Chondrocyte (in vitro differentiated cells): ENCODE measurements at regions not wholly inside any gene's neighbourhood (a gene's known extent, or its start where the extent isn't known, plus 50 kb on each side); places are given as distances from the start of the nearest gene placed in this dataset.

Experiments
- DNase-seq: peaks from one replicate; pipeline ENCODE4 v3.0.0; 2021; ENCODE audit warnings: mixed read lengths, low spot score
- H3K27ac Mint-ChIP-seq: one replicate; pipeline ENCODE4 v1.8.0; 2021; ENCODE audit warnings: mild to moderate bottlenecking, moderate library complexity, mixed read lengths; ENCODE audit not compliant: unreplicated experiment
- H3K27me3 Mint-ChIP-seq: 2 replicates; pipeline ENCODE4 v1.8.0; 2021; ENCODE audit warnings: low read depth, mixed read lengths
- H3K36me3 Mint-ChIP-seq: 2 replicates; pipeline ENCODE4 v1.8.0; 2021; ENCODE audit warnings: low read depth, mixed read lengths
- H3K4me1 Mint-ChIP-seq: 2 replicates; pipeline ENCODE4 v1.8.0; 2021; ENCODE audit warnings: low read depth, mild to moderate bottlenecking, mixed read lengths
- H3K4me3 Mint-ChIP-seq: one replicate; pipeline ENCODE4 v1.8.0; 2021; ENCODE audit warnings: mild to moderate bottlenecking, moderate library complexity, mixed read lengths; ENCODE audit not compliant: unreplicated experiment
- H3K9me3 Mint-ChIP-seq: 2 replicates; pipeline ENCODE4 v1.8.0; 2021; ENCODE audit warnings: low read depth, mixed read lengths
- CTCF ChIP-seq: fragments of 200-600 bp; sonication (generic); IDR thresholded peaks from 2 replicates; pipeline ENCODE4 v1.5.0; 2021; ENCODE audit warnings: antibody characterized with exemption, mild to moderate bottlenecking, moderate library complexity

- TF ChIP-seq CTCF: no peak
- Mint-ChIP-seq H3K27me3 (no peaks in the 10 kb centered on the region), H3K9me3 (peaks cover 4% of the 10 kb centered on the region), H3K27ac (no peak overlapping the region), H3K4me3 (no peak overlapping the region), H3K4me1 (peaks cover 21% of the 10 kb centered on the region), H3K36me3 (no peaks in the 10 kb centered on the region)
- no peak for DNase-seq
These were observed 873.3 kb upstream of the SOX9 start for GRCh38 chr17:71247441-71248015.

- no peak for DNase-seq
- no peak for TF ChIP-seq CTCF
- no peaks in the 10 kb centered on the region for H3K36me3 Mint-ChIP-seq
- no peaks in the 10 kb centered on the region for H3K27me3 Mint-ChIP-seq
- no peak overlapping the region for H3K27ac Mint-ChIP-seq
- no peak overlapping the region for H3K4me3 Mint-ChIP-seq
- no peaks in the 10 kb centered on the region for H3K9me3 Mint-ChIP-seq
- peaks cover 16% of the 10 kb centered on the region for H3K4me1 Mint-ChIP-seq
These were observed 869.5 kb upstream of the SOX9 start for GRCh38 chr17:71251276-71251675.

GRCh38 chr17:71251951-71252350, 868.9 kb upstream of the SOX9 start:
- H3K9me3 Mint-ChIP-seq: no peaks in the 10 kb centered on the region
- no peak overlapping the region for H3K4me3 Mint-ChIP-seq
- no peaks in the 10 kb centered on the region for H3K36me3 Mint-ChIP-seq
- no peak for DNase-seq
- TF ChIP-seq CTCF: no peak
- no peak overlapping the region for H3K27ac Mint-ChIP-seq
- no peaks in the 10 kb centered on the region for H3K27me3 Mint-ChIP-seq
- H3K4me1 Mint-ChIP-seq: peaks cover 12% of the 10 kb centered on the region

- Mint-ChIP-seq H3K27ac (no peak overlapping the region), H3K4me1 (peaks cover 12% of the 10 kb centered on the region), H3K4me3 (no peak overlapping the region), H3K9me3 (no peaks in the 10 kb centered on the region), H3K36me3 (no peaks in the 10 kb centered on the region), H3K27me3 (no peaks in the 10 kb centered on the region)
- no peak for TF ChIP-seq CTCF
- DNase-seq: no peak
These were observed 868.4 kb upstream of the SOX9 start for GRCh38 chr17:71252436-71252835.

GRCh38 chr17:71257096-71257495, 863.7 kb upstream of the SOX9 start:
- no peak for DNase-seq
- Mint-ChIP-seq H3K9me3 (no peaks in the 10 kb centered on the region), H3K27me3 (no peaks in the 10 kb centered on the region), H3K4me1 (peaks cover 6% of the 10 kb centered on the region), H3K4me3 (no peak overlapping the region), H3K36me3 (no peaks in the 10 kb centered on the region), H3K27ac (no peak overlapping the region)
- TF ChIP-seq CTCF: no peak
